Femur (tissue), 1 donor: ENCODE measurements at regions not wholly inside any gene's neighbourhood (a gene's known extent, or its start where the extent isn't known, plus 50 kb on each side); places are given as distances from the start of the nearest gene placed in this dataset.

ENCODE experiments used
- DNase-seq: peaks from one replicate; pipeline ENCODE4 v3.0.0-alpha.2; 2017

GRCh38 chr6:104019075-104019753 is 840.5 kb downstream of the HACE1 start:
- DNase-seq, result no peak

GRCh38 chr6:104017410-104018381 is 842.0 kb downstream of the HACE1 start:
- no peak for DNase-seq

- DNase-seq, result no peak
Measured at GRCh38 chr6:104014163-104014959, 845.4 kb downstream of the HACE1 start.

GRCh38 chr6:104013312-104013971 is 846.3 kb downstream of the HACE1 start:
- DNase-seq, result no peak

GRCh38 chr6:104010897-104011296 is 848.8 kb downstream of the HACE1 start:
- no peak for DNase-seq

- no peak for DNase-seq
Measured at GRCh38 chr6:104003803-104004516, 855.8 kb downstream of the HACE1 start.

GRCh38 chr6:103995571-103995970 is 864.1 kb downstream of the HACE1 start:
- no peak for DNase-seq

- DNase-seq, result no peak
Measured at GRCh38 chr6:103983860-103984259, 875.9 kb downstream of the HACE1 start.

GRCh38 chr6:103983011-103983410 is 876.7 kb downstream of the HACE1 start:
- DNase-seq, result no peak

- DNase-seq, result no peak
Measured at GRCh38 chr6:103982574-103982973, 877.1 kb downstream of the HACE1 start.

- no peak for DNase-seq
Measured at GRCh38 chr6:103979308-103979707, 880.4 kb downstream of the HACE1 start.

- DNase-seq, result no peak
Measured at GRCh38 chr6:103937389-103937788, 922.3 kb downstream of the HACE1 start.

GRCh38 chr6:103925317-103925716 is 934.4 kb downstream of the HACE1 start:
- DNase-seq, result no peak

- no peak for DNase-seq
Measured at GRCh38 chr6:103910018-103910417, 949.7 kb downstream of the HACE1 start.

GRCh38 chr6:103908898-103909297 is 950.8 kb downstream of the HACE1 start:
- DNase-seq, result no peak

- DNase-seq, result no peak
Measured at GRCh38 chr6:103895136-103895535, 964.6 kb downstream of the HACE1 start.

GRCh38 chr6:103893141-103893581 is 966.6 kb downstream of the HACE1 start:
- no peak for DNase-seq

GRCh38 chr6:103886951-103887350 is 972.8 kb downstream of the HACE1 start:
- DNase-seq, result no peak

GRCh38 chr6:103885446-103885845 is 974.3 kb downstream of the HACE1 start:
- DNase-seq, result no peak

GRCh38 chr6:103879800-103880199 is 979.9 kb downstream of the HACE1 start:
- no peak for DNase-seq

GRCh38 chr6:103875221-103875620 is 984.5 kb downstream of the HACE1 start:
- DNase-seq, result no peak

GRCh38 chr6:103874575-103874974 is 985.1 kb downstream of the HACE1 start:
- no peak for DNase-seq
